HepG2 (cell line): ENCODE measurements at regions not wholly inside any gene's neighbourhood (a gene's known extent, or its start where the extent isn't known, plus 50 kb on each side); places are given as distances from the start of the nearest gene placed in this dataset.

ENCODE experiments used
- ATAC-seq: fragments of 200-7000 bp; cut with Tn5 transposase; 3 replicates; pipeline ENCODE4 v1.9.1; 2020; ENCODE audit warnings: mild to moderate bottlenecking, moderate library complexity
- BruUV-seq: library from RNA; stranded (reverse); fragments of 400-500 nt; replicated peaks from 2 replicates; lab custom pipeline; 2021; lab: Mats Ljungman, UMichigan
- CTCF ChIA-PET: fragments of 300-600 bp; formaldehyde crosslinking; extraction: SDS; loops from one replicate; lab custom pipeline; 2021; ENCODE audit warnings: low total read pairs, inconsistent platforms, low intra/inter-chr PET ratio; lab: Yijun Ruan, JAX
- POLR2A ChIA-PET: fragments of 350-600 bp; sonication (Branson Sonifier 250); formaldehyde crosslinking; loops from one replicate; lab custom pipeline; 2020; ENCODE audit warnings: antibody characterized with exemption, inconsistent platforms; lab: Yijun Ruan, JAX
- DNase-seq: peaks from one replicate; pipeline ENCODE4 v3.0.0-alpha.2; 2015; ENCODE audit warnings: low spot score
- FAIRE-seq: peaks from 3 replicates; lab custom pipeline; 2011; peaks lifted over from hg19 to GRCh38; lab: Jason Lieb, UNC
- H2AFZ ChIP-seq: one replicate; pipeline ENCODE4 v1.6.1; 2011; ENCODE audit warnings: low read length, inconsistent platforms
- H3K27ac ChIP-seq: fragments of 300-600 bp; 3 replicates; pipeline ENCODE4 v1.8.0; 2011; ENCODE audit warnings: mixed run types, mild to moderate bottlenecking, mixed read lengths, low read length, inconsistent platforms; ENCODE audit not compliant: insufficient read depth; ENCODE audit errors: extremely low read length
- H3K27me3 ChIP-seq, 2 experiments: fragments of 200-600 bp in 1 of 2; 2 replicates in 1 of 2; 3 replicates in 1 of 2; pipeline versions ENCODE4 v1.6.0 to v1.8.0; 2011; ENCODE audit warnings: low read length in 2 of 2, mild to moderate bottlenecking in 2 of 2, moderate library complexity in 2 of 2, inconsistent platforms in 1 of 2; ENCODE audit not compliant: insufficient read depth in 2 of 2, control insufficient read depth in 1 of 2
- H3K36me3 ChIP-seq, 2 experiments: fragments of 200-600 bp in 1 of 2; replicated peaks in 1 of 2; 2 replicates in 1 of 2; 3 replicates in 1 of 2; pipeline versions ENCODE4 v1.5.1 to v1.8.0; 2011; ENCODE audit warnings: low read length in 2 of 2, inconsistent platforms in 1 of 2; ENCODE audit not compliant: insufficient read depth in 2 of 2, control insufficient read depth in 1 of 2
- H3K4me1 ChIP-seq: 2 replicates; pipeline ENCODE4 v1.5.1; 2012; ENCODE audit warnings: low read length, inconsistent platforms; ENCODE audit not compliant: insufficient read depth
- H3K4me2 ChIP-seq: 2 replicates; pipeline ENCODE4 v1.6.0; 2011; ENCODE audit warnings: low read depth, low read length, inconsistent platforms
- H3K4me3 ChIP-seq, 3 experiments: fragments of 200-600 bp in 1 of 3; sonication (generic), shearing (Covaris generic) in 1 of 3; replicated peaks in 1 of 3; 2 replicates each; pipeline ENCODE4 v1.5.1; 2011 to 2016; ENCODE audit warnings: low read length in 3 of 3, inconsistent platforms in 2 of 3, low read depth in 2 of 3, mild to moderate bottlenecking in 2 of 3, control low read depth in 1 of 3, mixed read lengths in 1 of 3; ENCODE audit not compliant: insufficient read depth in 1 of 3
- H3K79me2 ChIP-seq: one replicate; pipeline ENCODE4 v1.6.1; 2011; ENCODE audit warnings: low read length, inconsistent platforms; ENCODE audit not compliant: insufficient read depth
- H3K9ac ChIP-seq: 2 replicates; pipeline ENCODE4 v1.6.0; 2011; ENCODE audit warnings: mild to moderate bottlenecking, low read depth, low read length, inconsistent platforms; ENCODE audit not compliant: insufficient read depth
- H3K9me3 ChIP-seq: 2 replicates; pipeline ENCODE4 v1.5.1; 2012; ENCODE audit warnings: mild to moderate bottlenecking, low read length
- H4K20me1 ChIP-seq: 2 replicates; pipeline ENCODE4 v1.6.0; 2011; ENCODE audit warnings: inconsistent platforms, mild to moderate bottlenecking, low read length, moderate library complexity; ENCODE audit not compliant: insufficient read depth
- ATM ChIP-seq: fragments of 450-650 bp; IDR thresholded peaks from 2 replicates; pipeline ENCODE4 v1.7.1; 2017; ENCODE audit warnings: mild to moderate bottlenecking, borderline replicate concordance
- CREBL2 ChIP-seq: sonication (generic); formaldehyde crosslinking; IDR thresholded peaks from 2 replicates; pipeline ENCODE4 v1.8.1; 2023; ENCODE audit warnings: missing genetic modification reagents, mild to moderate bottlenecking, borderline replicate concordance
- GMEB1 ChIP-seq: sonication (generic); formaldehyde crosslinking; IDR thresholded peaks from 2 replicates; pipeline ENCODE4 v1.5.1; 2020; ENCODE audit warnings: missing genetic modification reagents, mild to moderate bottlenecking, borderline replicate concordance
- MBNL3 ChIP-seq: fragments of 250-450 bp; sonication (Bioruptor Pico); conservative IDR thresholded peaks from 2 replicates; pipeline ENCODE4 v1.8.0; 2022; ENCODE audit warnings: mild to moderate bottlenecking, inconsistent platforms
- PATZ1 ChIP-seq: sonication (generic); formaldehyde crosslinking; IDR thresholded peaks from 2 replicates; pipeline ENCODE4 v1.4.0; 2020; ENCODE audit warnings: missing genetic modification reagents
- SCMH1 ChIP-seq: sonication (generic); formaldehyde crosslinking; IDR thresholded peaks from 2 replicates; pipeline ENCODE4 v1.9.0; 2021; ENCODE audit warnings: missing genetic modification reagents, mild to moderate bottlenecking, borderline replicate concordance
- SP1 ChIP-seq, 2 experiments: fragments of 450-650 bp in 1 of 2; sonication (generic) in 1 of 2; formaldehyde crosslinking in 1 of 2; IDR thresholded peaks; 2 replicates each; pipeline versions ENCODE4 v1.4.0 to v1.6.1; 2016 to 2020; ENCODE audit warnings: missing genetic modification reagents in 1 of 2
- ZFP36L1 ChIP-seq: sonication (generic); formaldehyde crosslinking; IDR thresholded peaks from 2 replicates; pipeline ENCODE4 v1.8.0; 2022; ENCODE audit warnings: mild to moderate bottlenecking, missing genetic modification reagents, moderate library complexity
- ZNF281 ChIP-seq: sonication (generic); formaldehyde crosslinking; IDR thresholded peaks from 2 replicates; pipeline ENCODE4 v1.4.0; 2020; ENCODE audit warnings: missing genetic modification reagents, borderline replicate concordance
- ZNF296 ChIP-seq: sonication (generic); formaldehyde crosslinking; conservative IDR thresholded peaks from 2 replicates; pipeline ENCODE4 v1.5.0; 2020; ENCODE audit warnings: mild to moderate bottlenecking, missing genetic modification reagents
- ZNF329 ChIP-seq: sonication (generic); formaldehyde crosslinking; IDR thresholded peaks from 2 replicates; pipeline ENCODE4 v1.9.0; 2021; ENCODE audit warnings: low read depth, mild to moderate bottlenecking, missing genetic modification reagents
- ZNF547 ChIP-seq: sonication (generic); formaldehyde crosslinking; IDR thresholded peaks from 2 replicates; pipeline ENCODE4 v1.5.1; 2020; ENCODE audit warnings: mild to moderate bottlenecking, missing genetic modification reagents
- ZNF580 ChIP-seq: IDR thresholded peaks from 2 replicates; pipeline ENCODE4 v1.6.1; 2016; ENCODE audit warnings: low read depth, borderline replicate concordance
- ZNF841 ChIP-seq: sonication (generic); formaldehyde crosslinking; IDR thresholded peaks from 2 replicates; pipeline ENCODE4 v1.8.1; 2023; ENCODE audit warnings: missing genetic modification reagents, borderline replicate concordance
- WGBS: methylation state at CpG from one replicate; pipeline ENCODE4 v1.1.6; 2017; ENCODE audit warnings: low lambda C conversion rate; 5-methylcytosine and 5-hydroxymethylcytosine counted together
- in situ Hi-C: cut with HindIII; loops from 2 replicates; pipeline ENCODE4 v1.10.0; 2017; ENCODE audit warnings: low pct_unique_long_range_greater_than_20kb; ENCODE audit not compliant: extremely low pct_ligation_motif_present
- intact Hi-C: fragments of 100-400 bp; cut with micrococcal nuclease; formaldehyde crosslinking; loops from one replicate; pipeline ENCODE4 v1.10.0; 2022; ENCODE audit not compliant: unreplicated experiment
- TF ChIP-seq, protein P1 (sequence below): sonication (generic); formaldehyde crosslinking; IDR thresholded peaks from 2 replicates; pipeline ENCODE4 v1.5.0; 2020; ENCODE audit warnings: missing genetic modification reagents

DNA sequence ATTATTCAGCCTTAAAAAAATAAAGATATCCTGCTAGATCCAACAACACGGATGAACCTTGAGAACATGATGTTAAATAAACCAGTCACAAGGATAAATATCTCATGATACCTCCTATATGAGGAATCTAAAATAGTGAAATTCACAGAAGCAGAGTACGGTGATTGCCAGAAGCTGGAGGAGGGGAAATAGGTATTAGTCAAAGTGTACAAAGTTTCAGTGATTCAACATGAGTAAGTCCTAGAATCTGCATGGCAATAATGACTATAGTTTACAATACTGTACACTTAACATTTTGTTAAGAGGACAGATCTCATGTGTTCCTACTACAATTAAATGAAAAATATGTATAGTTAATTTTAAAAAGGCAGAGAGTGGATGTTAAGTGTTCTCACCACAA, 206.6 kb upstream of the SLC10A2 start (continued):
- TF ChIP-seq GMEB1 (CRISPR knock-in tag): no peak

DNA sequence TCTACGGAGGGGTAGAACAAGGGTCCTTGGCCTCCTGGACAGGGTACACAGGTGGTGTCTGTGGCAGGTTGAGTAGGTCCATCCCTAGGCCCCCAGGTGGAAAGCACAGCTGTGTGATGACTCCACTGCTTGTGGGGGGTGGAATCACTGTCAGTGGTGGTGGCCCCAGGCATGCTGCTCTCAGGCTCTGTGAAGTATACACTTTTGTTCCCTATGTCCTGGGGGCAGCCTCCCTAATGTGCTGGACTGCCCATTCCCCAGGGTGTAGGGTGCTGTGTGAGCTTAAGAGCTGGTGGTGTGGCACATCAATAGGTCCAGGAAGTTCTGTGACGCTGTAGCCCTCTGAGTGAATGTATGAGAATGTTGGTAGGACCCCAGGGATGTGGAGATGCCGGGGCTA, 197.2 kb upstream of the SLC10A2 start:
- no peaks in the 10 kb centered on the region for H3K4me1 ChIP-seq
- DNase-seq: no peak
- CTCF ChIA-PET: no interaction called here
- no peaks in the 10 kb centered on the region for H3K27me3 ChIP-seq
- no peak for FAIRE-seq
- intact Hi-C loops (no loop called here), in situ Hi-C loops (no loop called here)
- H3K79me2 ChIP-seq: no peaks in the 10 kb centered on the region
- peaks cover 79% of the 10 kb centered on the region for H3K9me3 ChIP-seq
- POLR2A ChIA-PET: no interaction called here
- H3K9ac ChIP-seq: no peak overlapping the region
- no peak overlapping the region for H2AFZ ChIP-seq
- H4K20me1 ChIP-seq: no peaks in the 10 kb centered on the region
- H3K27ac ChIP-seq: no peak overlapping the region
- no peak for TF ChIP-seq ZNF296 (CRISPR knock-in tag)
- TF ChIP-seq MBNL3 (CRISPR knock-in tag): no peak
- TF ChIP-seq ZNF547: no peak
- no peak for TF ChIP-seq ZNF281 (CRISPR knock-in tag)
- no peak for TF ChIP-seq PATZ1 (CRISPR knock-in tag)
- TF ChIP-seq ZFP36L1 (CRISPR knock-in tag): no peak
- TF ChIP-seq CREBL2: no peak
- no peak for TF ChIP-seq ZNF329 (CRISPR knock-in tag)
- no peak for TF ChIP-seq ATM
- TF ChIP-seq, protein P1, sequence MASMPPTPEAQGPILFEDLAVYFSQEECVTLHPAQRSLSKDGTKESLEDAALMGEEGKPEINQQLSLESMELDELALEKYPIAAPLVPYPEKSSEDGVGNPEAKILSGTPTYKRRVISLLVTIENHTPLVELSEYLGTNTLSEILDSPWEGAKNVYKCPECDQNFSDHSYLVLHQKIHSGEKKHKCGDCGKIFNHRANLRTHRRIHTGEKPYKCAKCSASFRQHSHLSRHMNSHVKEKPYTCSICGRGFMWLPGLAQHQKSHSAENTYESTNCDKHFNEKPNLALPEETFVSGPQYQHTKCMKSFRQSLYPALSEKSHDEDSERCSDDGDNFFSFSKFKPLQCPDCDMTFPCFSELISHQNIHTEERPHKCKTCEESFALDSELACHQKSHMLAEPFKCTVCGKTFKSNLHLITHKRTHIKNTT (CRISPR knock-in tag): no peak
- no peak for TF ChIP-seq SCMH1 (CRISPR knock-in tag)
- TF ChIP-seq ZNF580 (CRISPR knock-in tag): no peak
- no peak for TF ChIP-seq SP1 (IDR thresholded peaks at IDR 0.05)
- no peak for TF ChIP-seq SP1 (CRISPR knock-in tag; IDR thresholded peaks at IDR 0.05)
- no peak for TF ChIP-seq ZNF841
- TF ChIP-seq, all 625 proteins: peak for 0
- BruUV-seq: no TSS peak
- 20% methylated on average over 1 of the region's 3 CpGs for WGBS
- no peaks in the 10 kb centered on the region for H3K36me3 ChIP-seq
- no peak overlapping the region for H3K4me2 ChIP-seq
- H3K4me3 ChIP-seq: no peak overlapping the region
- no peak for ATAC-seq
